ENCODE measurements at regions not wholly inside any gene's neighbourhood (a gene's known extent, or its start where the extent isn't known, plus 50 kb on each side); places are given as distances from the start of the nearest gene placed in this dataset.

DNA sequence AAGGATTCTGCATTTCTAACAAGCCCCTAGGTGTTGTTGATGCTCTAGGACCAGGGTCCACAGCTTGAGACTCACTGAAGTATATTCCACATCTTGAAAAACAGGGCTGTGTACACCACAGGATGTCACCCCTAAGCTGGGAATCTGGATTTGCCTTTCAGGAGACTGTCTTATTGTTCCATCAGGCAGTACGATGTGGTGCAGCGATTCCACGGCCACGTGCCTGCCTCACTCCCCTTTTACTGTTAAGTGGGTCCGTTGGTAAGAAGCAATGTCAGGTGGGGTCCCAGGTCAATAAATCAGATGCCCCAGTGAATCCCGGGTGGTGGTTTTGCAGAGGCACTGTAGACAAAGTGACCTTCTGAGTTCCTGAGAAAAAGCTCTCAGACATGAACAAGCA lies 470.7 kb downstream of the HS3ST3B1 start:
- TF ChIP-seq, protein P1, sequence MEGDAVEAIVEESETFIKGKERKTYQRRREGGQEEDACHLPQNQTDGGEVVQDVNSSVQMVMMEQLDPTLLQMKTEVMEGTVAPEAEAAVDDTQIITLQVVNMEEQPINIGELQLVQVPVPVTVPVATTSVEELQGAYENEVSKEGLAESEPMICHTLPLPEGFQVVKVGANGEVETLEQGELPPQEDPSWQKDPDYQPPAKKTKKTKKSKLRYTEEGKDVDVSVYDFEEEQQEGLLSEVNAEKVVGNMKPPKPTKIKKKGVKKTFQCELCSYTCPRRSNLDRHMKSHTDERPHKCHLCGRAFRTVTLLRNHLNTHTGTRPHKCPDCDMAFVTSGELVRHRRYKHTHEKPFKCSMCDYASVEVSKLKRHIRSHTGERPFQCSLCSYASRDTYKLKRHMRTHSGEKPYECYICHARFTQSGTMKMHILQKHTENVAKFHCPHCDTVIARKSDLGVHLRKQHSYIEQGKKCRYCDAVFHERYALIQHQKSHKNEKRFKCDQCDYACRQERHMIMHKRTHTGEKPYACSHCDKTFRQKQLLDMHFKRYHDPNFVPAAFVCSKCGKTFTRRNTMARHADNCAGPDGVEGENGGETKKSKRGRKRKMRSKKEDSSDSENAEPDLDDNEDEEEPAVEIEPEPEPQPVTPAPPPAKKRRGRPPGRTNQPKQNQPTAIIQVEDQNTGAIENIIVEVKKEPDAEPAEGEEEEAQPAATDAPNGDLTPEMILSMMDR (IDR thresholded peaks at IDR 0.05): no peak

DNA sequence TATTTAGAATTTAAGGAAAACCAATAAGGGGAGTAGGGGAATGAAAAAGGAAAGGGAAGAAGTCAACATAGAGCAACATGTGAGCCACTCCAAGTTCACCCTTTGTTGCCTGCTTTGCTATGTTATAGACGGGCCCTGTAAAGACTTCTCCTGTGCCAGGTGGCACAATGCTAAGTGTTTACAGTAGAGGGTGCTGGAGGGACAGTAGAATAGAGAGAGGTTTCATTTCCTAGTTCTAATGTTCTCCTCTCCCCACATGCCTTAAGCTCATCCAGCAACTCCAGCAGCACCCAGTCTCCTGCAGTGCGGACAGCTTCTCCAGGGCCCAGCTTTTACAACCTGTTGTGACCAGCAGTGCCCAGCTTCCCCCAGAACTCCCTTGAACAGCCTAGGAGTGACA lies 468.0 kb downstream of the HS3ST3B1 start:
- TF ChIP-seq, protein P1 (IDR thresholded peaks at IDR 0.05): no peak

DNA sequence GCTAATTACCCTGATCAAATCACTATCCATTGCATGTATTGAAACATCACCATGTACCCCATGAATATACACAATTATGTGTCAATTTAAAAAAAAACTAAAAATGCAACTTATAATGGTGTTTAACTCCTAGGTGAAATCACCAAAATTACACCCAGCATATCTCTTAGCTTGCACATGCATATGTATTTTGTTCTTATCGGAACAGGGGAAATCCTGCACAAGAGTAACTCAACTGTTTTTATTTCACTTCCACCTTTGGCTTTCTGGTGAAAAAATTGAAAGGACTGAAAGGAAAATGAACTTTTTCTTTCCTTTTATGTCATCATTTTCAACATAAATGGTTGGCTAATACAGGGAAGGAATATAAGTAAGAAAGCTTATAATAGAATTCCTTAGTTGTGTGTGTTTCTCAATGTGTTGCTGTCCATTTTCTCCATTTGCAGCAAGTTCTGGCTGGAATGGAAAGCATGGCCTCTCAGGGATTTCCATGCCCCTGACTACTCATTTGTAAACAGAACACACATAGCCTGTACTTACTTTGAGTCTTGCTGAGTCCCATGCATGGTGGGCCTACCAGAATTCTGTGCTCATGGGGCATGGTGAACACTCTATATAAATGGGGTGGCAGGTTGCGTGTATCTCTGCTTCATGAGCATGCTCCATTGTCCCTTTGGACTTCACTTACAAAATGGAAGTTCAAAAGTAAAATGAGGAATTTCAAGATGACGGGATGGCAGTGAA lies 462.0 kb downstream of the HS3ST3B1 start:
- TF ChIP-seq, protein P1 (IDR thresholded peaks at IDR 0.05): no peak

DNA sequence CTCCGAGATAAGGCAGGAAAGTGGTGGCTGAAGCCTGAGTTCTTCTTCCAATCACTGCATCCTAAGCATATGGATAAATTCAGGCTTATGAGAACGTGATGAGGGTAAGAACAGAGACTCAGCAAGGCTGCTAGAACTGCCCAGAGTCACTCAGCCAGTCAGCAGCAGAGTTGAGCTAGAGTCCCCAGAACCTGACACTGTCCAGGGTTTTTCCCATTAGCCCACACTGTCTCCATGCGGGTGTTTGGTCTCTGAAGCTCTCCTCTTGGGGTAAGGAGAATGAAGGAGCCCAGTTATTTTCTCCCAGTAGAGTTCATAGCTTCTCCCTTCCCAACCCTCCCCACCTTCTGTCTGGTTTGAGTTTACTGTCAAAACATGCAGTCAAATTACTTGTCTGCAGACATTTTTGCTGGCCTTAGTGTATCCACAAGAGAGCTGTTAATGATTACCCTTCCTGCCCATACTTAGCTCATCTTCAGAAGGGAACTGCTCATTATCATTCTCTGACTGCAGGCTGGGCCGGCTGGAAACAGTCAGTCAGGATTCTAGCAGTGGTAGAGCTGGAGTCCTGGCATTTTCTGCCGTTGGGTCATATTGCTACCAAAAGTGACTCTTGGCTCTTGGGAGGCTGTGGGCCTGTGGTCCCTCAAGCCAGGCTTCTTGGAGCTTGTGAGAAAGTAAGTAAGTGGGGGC lies 460.0 kb downstream of the HS3ST3B1 start:
- TF ChIP-seq, protein P1 (IDR thresholded peaks at IDR 0.05): no peak

DNA sequence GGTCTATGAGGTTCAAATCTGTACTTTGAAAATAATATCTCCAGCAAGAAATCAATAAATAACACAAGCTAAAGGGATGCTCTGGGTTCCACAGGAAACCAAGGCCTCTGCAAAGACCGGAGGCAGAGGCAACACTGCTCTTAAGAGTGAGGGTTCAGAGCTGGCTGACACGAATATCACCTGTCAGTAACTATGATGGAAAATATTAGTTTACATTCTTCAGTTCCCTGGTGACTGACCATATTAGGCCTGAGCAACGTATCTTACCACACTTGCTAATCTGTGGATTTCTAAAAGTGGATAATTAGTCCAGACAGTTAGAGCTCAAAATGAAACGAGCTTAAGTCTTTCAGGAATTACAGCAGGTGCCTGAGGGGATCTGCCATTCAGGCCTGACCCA lies 459.3 kb downstream of the HS3ST3B1 start:
- TF ChIP-seq, protein P1 (IDR thresholded peaks at IDR 0.05): no peak

DNA sequence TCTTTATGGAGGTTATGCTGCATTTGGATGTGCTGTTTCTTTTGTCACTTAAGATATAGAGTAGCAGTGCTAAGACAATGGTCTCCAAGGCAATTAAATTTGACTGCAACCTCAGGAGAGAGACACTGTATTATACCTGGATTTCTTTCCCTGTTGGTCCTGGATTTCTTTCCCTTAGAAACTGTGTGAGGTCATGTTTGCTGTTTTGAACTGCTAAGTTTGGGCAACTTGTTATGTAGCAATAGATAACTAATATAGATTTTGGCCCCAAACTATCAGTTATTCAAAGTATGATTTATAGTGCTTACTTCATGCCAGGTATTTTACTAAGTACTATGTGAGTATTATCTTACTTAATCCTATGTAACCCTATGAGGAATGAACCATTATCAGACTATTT lies 458.4 kb downstream of the HS3ST3B1 start:
- TF ChIP-seq, protein P1 (IDR thresholded peaks at IDR 0.05): no peak

DNA sequence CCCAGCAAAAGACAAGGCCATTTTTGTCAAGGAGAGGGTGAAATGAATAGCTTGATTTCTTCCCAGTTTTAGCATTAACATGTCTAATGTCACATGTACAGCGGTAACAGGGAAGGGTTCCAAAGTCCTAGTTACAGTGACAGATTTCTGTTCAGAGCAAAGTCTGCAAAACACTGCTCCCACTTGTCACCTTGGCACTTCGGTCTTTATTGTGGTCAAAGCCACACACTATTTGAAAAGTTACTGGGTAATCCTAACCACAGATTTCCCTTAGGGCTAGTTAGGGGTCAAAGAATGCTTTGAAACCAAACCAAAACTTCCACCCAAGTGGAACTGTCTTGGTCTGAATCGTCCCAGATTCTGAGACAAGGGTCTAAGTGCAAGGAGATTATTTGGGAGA lies 455.6 kb downstream of the HS3ST3B1 start:
- TF ChIP-seq, protein P1 (IDR thresholded peaks at IDR 0.05): no peak
